K562 (cell line): ENCODE measurements at regions not wholly inside any gene's neighbourhood (a gene's known extent, or its start where the extent isn't known, plus 50 kb on each side); places are given as distances from the start of the nearest gene placed in this dataset.

Source experiments
- CHD1 ChIP-seq: fragments of 200-600 bp; sonication (generic); IDR thresholded peaks from one replicate; pipeline ENCODE4 v1.6.1; 2012; ENCODE audit warnings: mild to moderate bottlenecking, moderate library complexity, low read length, inconsistent platforms
- COPS2 ChIP-seq: fragments of 450-650 bp; conservative IDR thresholded peaks from 2 replicates; pipeline ENCODE4 v1.6.1; 2016; ENCODE audit warnings: mild to moderate bottlenecking, moderate library complexity
- GATAD2B ChIP-seq: fragments of 450-650 bp; IDR thresholded peaks from 2 replicates; pipeline ENCODE4 v1.6.1; 2017; ENCODE audit warnings: mild to moderate bottlenecking, borderline replicate concordance
- KDM1A ChIP-seq, 2 experiments: fragments of 450-650 bp; IDR thresholded peaks; 2 replicates each; pipeline ENCODE4 v1.6.1; 2016; ENCODE audit warnings: mild to moderate bottlenecking in 2 of 2
- RFX5 ChIP-seq: IDR thresholded peaks from 2 replicates; pipeline ENCODE4 v1.6.1; 2011; ENCODE audit warnings: low read depth, mild to moderate bottlenecking, improper control_type of control experiment, low read length
- ZBTB12 ChIP-seq: fragments of 250-450 bp; sonication (Bioruptor Pico); IDR thresholded peaks from 2 replicates; pipeline ENCODE4 v1.4.0; 2020
- ZNF232 ChIP-seq: sonication (generic); formaldehyde crosslinking; IDR thresholded peaks from 2 replicates; pipeline ENCODE4 v1.8.0; 2022; ENCODE audit warnings: mild to moderate bottlenecking, missing genetic modification reagents
- ZNF398 ChIP-seq: fragments of 250-450 bp; sonication (Bioruptor Pico); IDR thresholded peaks from 2 replicates; pipeline ENCODE4 v1.8.0; 2021; ENCODE audit warnings: moderate library complexity, mild to moderate bottlenecking, inconsistent platforms
- TF ChIP-seq, protein P1 (sequence below): sonication (generic); formaldehyde crosslinking; IDR thresholded peaks from 2 replicates; pipeline ENCODE4 v1.8.0; 2022; ENCODE audit warnings: missing genetic modification reagents, mild to moderate bottlenecking, moderate library complexity, borderline replicate concordance
- TF ChIP-seq, protein P2 (sequence below), 3 experiments: IDR thresholded peaks in 2 of 3; conservative IDR thresholded peaks in 1 of 3; 2 replicates each; pipeline ENCODE4 v1.5.1; 2011 to 2012; ENCODE audit warnings: low read length in 3 of 3, mild to moderate bottlenecking in 3 of 3, control low read depth in 2 of 3, improper control_type of control experiment in 1 of 3, inconsistent platforms in 1 of 3, low read depth in 1 of 3, mixed read lengths in 1 of 3, moderate library complexity in 1 of 3; ENCODE audit not compliant: insufficient read depth in 2 of 3

- TF ChIP-seq, protein P1, sequence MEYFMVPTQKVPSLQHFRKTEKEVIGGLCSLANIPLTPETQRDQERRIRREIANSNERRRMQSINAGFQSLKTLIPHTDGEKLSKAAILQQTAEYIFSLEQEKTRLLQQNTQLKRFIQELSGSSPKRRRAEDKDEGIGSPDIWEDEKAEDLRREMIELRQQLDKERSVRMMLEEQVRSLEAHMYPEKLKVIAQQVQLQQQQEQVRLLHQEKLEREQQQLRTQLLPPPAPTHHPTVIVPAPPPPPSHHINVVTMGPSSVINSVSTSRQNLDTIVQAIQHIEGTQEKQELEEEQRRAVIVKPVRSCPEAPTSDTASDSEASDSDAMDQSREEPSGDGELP (CRISPR knock-in tag), result no peak
- TF ChIP-seq ZNF398, result no peak
- no peak for TF ChIP-seq ZNF232
- TF ChIP-seq, protein P2, sequence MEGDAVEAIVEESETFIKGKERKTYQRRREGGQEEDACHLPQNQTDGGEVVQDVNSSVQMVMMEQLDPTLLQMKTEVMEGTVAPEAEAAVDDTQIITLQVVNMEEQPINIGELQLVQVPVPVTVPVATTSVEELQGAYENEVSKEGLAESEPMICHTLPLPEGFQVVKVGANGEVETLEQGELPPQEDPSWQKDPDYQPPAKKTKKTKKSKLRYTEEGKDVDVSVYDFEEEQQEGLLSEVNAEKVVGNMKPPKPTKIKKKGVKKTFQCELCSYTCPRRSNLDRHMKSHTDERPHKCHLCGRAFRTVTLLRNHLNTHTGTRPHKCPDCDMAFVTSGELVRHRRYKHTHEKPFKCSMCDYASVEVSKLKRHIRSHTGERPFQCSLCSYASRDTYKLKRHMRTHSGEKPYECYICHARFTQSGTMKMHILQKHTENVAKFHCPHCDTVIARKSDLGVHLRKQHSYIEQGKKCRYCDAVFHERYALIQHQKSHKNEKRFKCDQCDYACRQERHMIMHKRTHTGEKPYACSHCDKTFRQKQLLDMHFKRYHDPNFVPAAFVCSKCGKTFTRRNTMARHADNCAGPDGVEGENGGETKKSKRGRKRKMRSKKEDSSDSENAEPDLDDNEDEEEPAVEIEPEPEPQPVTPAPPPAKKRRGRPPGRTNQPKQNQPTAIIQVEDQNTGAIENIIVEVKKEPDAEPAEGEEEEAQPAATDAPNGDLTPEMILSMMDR (IDR thresholded peaks at IDR 0.05 in 2 of 3, conservative IDR thresholded peaks at IDR 0.05 in 1 of 3; ENCODE audit: insufficient read depth in 2 of 3, low read depth in 1 of 3, low read length in 3 of 3), result no peak
- TF ChIP-seq ZBTB12 (CRISPR knock-in tag), result no peak
- TF ChIP-seq CHD1, result no peak
- no peak for TF ChIP-seq COPS2
- no peak for TF ChIP-seq KDM1A (IDR thresholded peaks at IDR 0.05)
- TF ChIP-seq GATAD2B, result no peak
- TF ChIP-seq RFX5, result no peak
Measured at GRCh38 chr6:166014966-166015365, 152.7 kb downstream of the TBXT start.
